HG03135 (cell line): ENCODE measurements at regions not wholly inside any gene's neighbourhood (a gene's known extent, or its start where the extent isn't known, plus 50 kb on each side); places are given as distances from the start of the nearest gene placed in this dataset.
A peak's percentile ranks its signal among the peaks of the same experiment; 100 is the strongest.
"Not testable (repeated sequence)": the region's sequence is repeated elsewhere in the genome, so short reads cannot be mapped to it uniquely, and the experiment has no call there.

Experiments
- ATAC-seq: cut with Tn5 transposase; IDR thresholded peaks from one replicate; pipeline ENCODE4 v1.9.1; 2021; ENCODE audit warnings: mild to moderate bottlenecking, moderate library complexity; ENCODE audit not compliant: unreplicated experiment

GRCh38 chr4:42205541-42205940 is 53.1 kb upstream of the BEND4 start:
- ATAC-seq = no peak

- no peak for ATAC-seq
These were observed 64.2 kb upstream of the BEND4 start for GRCh38 chr4:42216664-42217063.

- no peak for ATAC-seq
These were observed 72.8 kb upstream of the BEND4 start for GRCh38 chr4:42225286-42225685.

- ATAC-seq = no peak
These were observed 82.4 kb upstream of the BEND4 start for GRCh38 chr4:42234817-42235216.

GRCh38 chr4:42235304-42236021 is 83.0 kb upstream of the BEND4 start:
- ATAC-seq = no peak

GRCh38 chr4:42237010-42237409 is 84.6 kb upstream of the BEND4 start:
- no peak for ATAC-seq

- ATAC-seq = no peak
These were observed 85.0 kb upstream of the BEND4 start for GRCh38 chr4:42237451-42237850.

- ATAC-seq = no peak
These were observed 96.5 kb upstream of the BEND4 start for GRCh38 chr4:42248972-42249371.

- ATAC-seq = no peak
These were observed 99.9 kb upstream of the BEND4 start for GRCh38 chr4:42252315-42252714.

- not testable (repeated sequence) for ATAC-seq
These were observed 105.2 kb upstream of the BEND4 start for GRCh38 chr4:42257645-42258044.

GRCh38 chr4:42262701-42263490 is 110.4 kb upstream of the BEND4 start:
- no peak for ATAC-seq

- no peak for ATAC-seq
These were observed 113.5 kb upstream of the BEND4 start for GRCh38 chr4:42265782-42266602.

GRCh38 chr4:42267724-42268123 is 115.3 kb upstream of the BEND4 start:
- no peak for ATAC-seq

GRCh38 chr4:42268824-42269223 is 116.4 kb upstream of the BEND4 start:
- ATAC-seq = no peak

- no peak for ATAC-seq
These were observed 118.6 kb upstream of the BEND4 start for GRCh38 chr4:42271096-42271495.

- no peak for ATAC-seq
These were observed 120.0 kb upstream of the SHISA3 start for GRCh38 chr4:42277291-42277690.

GRCh38 chr4:42278709-42279324 is 118.5 kb upstream of the SHISA3 start:
- no peak for ATAC-seq

GRCh38 chr4:42280327-42281095 is 116.8 kb upstream of the SHISA3 start:
- ATAC-seq = no peak

- peak; percentile 51 for ATAC-seq
These were observed 115.8 kb upstream of the SHISA3 start for GRCh38 chr4:42281324-42282020.
